CD4-positive, alpha-beta T cell treated with Interleukin-6 at 100 ng/mL for 8 hours (primary cell): ENCODE measurements at regions not wholly inside any gene's neighbourhood (a gene's known extent, or its start where the extent isn't known, plus 50 kb on each side); places are given as distances from the start of the nearest gene placed in this dataset.
"Not testable (repeated sequence)": the region's sequence is repeated elsewhere in the genome, so short reads cannot be mapped to it uniquely, and the experiment has no call there.

Experiments
- DNase-seq: peaks from one replicate; pipeline ENCODE4 v3.0.0-alpha.2; 2020; ENCODE audit warnings: mixed read lengths, low spot score

DNA sequence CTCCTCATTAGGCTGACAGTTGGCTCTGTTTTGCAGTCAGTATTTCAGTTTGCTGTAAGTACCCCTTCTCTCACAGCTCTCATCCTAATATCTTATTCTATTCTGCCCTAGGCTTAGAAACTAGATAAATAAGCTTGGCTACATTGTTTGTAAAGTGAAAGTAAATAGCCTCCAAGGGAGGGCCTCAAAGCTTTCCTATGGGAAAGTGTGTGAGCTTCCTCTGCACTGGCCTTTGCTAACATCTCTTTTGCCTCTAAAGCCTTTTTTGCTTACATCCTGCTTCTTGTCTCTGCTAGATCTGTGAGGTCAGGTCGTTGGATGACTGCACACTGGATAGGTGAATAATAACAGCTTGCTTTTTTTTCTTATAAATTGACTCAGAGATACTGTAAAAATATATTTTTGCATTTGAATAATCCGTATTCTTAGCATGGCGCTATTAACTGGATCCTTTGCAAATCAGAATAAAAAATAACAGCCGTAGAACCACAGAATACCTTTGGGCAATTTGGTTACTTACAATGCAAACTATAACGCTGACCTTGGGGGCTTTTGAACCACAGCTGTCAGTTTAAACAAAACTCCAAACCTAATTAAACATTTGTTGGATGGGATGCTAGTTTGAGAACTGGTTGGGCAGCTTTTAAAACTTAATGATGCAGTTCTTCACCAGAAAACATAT is 55.1 kb downstream of the TTC6 start:
- no peak for DNase-seq

DNA sequence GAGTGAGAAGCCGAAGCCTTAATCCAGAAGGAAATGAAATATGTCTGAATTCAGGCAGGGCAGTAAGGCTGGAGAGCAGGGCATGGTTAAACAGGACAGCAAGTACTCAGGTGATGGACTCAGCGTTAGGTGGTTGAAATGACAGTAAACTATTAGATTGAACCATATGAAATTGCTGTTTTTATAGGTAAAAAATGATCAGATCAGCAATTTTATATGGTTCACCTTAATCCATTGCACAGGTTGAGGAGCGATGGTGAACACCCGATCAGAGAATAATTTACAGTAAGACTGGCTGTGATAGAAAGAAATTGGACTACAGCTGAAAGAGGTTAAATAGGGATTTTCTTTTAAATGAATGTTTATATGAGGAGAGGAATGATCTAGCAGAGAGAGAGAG is 56.6 kb downstream of the TTC6 start:
- DNase-seq = no peak

DNA sequence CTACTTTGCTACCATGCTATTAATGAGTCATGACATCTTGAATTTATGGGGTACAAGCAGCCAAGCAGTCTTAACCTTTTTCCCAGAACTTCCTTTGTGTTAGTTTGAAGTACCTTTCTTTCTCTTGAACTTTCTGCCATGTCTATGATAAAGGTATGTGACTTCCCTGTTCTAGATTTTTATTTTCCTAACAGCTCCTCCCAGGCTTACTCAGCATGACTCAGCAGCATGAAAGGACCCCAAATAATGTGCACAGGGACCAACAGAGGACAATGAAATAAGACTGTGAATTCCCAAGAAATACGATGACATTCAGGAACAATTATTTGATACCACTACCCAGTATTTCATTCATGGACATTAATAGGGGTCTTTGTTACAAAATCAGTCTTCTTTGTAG is 60.0 kb downstream of the TTC6 start:
- no peak for DNase-seq

DNA sequence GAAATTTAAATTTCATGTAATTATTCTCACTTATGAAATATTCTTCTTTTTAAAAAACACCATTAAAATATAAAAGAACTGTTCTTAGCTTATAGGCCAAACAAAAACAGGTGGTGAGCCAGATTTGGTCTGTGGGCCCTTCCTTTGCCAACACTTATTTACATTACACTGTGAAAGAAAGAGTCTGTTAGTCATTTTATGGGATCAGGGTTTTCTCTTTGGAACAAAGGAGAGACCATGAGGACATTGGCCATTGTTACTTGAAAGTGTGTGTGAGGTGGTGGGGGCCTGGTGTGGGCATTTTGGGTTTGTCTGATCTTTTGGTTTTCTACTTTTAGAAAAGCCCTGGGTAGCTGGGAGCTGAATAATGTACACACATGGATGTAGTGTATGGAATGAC is 62.7 kb downstream of the TTC6 start:
- no peak for DNase-seq

- no peak for DNase-seq
Observed at GRCh38 chr14:37663498-37663897, 68.1 kb downstream of the TTC6 start.

DNA sequence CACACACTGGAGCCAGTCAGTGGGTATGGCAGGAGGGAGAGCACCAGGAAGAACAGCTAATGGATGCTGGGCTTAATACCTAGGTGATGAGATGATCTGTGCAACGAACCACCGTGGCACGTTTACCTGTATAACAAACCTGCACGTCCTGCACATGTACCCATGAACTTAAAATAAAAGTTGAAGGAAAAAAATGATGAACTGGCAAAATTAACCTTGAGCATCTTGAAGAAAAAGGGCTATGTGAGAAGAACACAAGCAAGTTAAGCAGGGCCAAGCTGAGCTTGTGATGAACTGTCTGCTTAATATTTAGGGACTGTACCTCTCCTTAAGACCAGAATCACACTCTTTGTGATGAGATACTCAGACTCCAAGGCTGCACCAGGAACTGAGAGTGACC is 70.0 kb downstream of the TTC6 start:
- DNase-seq = no peak

GRCh38 chr14:37665951-37666350 is 70.5 kb downstream of the TTC6 start:
- DNase-seq = no peak

DNA sequence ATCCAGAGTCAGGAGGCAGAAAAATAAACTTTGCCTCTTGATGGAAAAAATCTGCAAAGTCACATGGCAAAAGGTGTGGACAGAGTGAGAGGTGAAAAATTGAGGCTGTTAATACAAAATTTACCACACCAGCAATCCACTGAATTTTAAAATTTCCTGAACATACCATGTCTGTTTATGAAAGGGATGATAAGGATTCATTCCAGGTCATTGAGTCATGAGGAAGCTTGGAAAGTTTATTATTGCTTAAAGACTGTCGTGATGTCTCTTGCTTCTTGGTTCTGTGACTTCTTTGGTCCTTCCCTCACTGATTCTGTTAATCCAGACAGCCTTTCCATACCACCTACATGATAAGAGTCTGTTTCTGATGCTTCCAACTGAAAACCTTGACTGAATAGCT is 73.2 kb downstream of the TTC6 start:
- no peak for DNase-seq

GRCh38 chr14:37669242-37669641 is 73.8 kb downstream of the TTC6 start:
- DNase-seq = no peak

GRCh38 chr14:37673439-37673838 is 78.0 kb downstream of the TTC6 start:
- DNase-seq = no peak

GRCh38 chr14:37678916-37679315 is 83.5 kb downstream of the TTC6 start:
- no peak for DNase-seq

GRCh38 chr14:37681486-37681885 is 86.1 kb downstream of the TTC6 start:
- DNase-seq = no peak

GRCh38 chr14:37692680-37693079 is 97.3 kb downstream of the TTC6 start:
- DNase-seq = not testable (repeated sequence)

GRCh38 chr14:37693420-37693819 is 98.0 kb downstream of the TTC6 start:
- DNase-seq = not testable (repeated sequence)

GRCh38 chr14:37695866-37696265 is 100.4 kb downstream of the TTC6 start:
- no peak for DNase-seq

- DNase-seq = no peak
Observed at GRCh38 chr14:37697489-37698121, 102.2 kb downstream of the TTC6 start.

DNA sequence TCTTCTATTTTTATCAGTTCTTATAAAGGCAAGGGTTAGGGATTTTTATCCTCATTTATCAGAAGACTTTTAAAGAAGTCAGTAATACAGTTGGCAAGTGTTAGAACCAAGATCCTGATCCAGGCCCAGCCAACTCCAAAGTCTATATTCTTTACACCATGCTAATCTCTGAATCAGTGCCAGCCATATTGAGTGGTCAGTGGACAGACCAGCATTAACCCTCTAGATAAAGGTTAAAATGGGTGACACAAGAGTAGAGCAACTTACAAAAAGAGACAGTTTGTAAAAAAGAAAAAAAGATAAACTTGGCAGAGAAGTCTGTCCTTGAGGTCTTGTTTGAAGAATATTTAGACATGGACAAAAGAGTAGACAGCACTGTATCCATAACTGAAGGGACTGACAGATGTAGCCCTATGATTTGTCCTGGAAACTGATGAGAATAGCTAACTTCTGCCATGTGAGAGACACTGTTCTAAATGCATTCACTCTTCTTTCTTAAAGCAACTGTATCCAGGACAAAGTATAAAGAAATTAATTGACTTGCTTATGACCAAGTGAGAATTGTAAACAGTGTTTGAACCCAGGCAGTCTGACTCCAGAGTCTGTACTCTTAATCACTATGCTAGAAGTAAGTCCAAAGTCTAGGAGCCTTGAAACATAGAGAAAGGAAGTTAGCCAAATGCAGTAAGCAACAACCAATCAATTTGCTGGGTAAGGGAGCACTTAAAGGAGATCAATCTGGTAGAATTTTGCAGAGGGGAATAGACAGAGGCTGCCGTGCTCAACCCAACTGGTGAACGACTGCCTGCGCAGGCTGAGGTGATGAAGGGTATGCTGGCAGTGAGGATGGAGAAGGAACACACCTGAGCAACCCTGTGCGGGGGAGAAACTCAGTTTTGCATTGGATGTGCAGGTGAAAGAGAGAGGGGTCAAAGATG is 103.7 kb downstream of the TTC6 start:
- DNase-seq = no peak

DNA sequence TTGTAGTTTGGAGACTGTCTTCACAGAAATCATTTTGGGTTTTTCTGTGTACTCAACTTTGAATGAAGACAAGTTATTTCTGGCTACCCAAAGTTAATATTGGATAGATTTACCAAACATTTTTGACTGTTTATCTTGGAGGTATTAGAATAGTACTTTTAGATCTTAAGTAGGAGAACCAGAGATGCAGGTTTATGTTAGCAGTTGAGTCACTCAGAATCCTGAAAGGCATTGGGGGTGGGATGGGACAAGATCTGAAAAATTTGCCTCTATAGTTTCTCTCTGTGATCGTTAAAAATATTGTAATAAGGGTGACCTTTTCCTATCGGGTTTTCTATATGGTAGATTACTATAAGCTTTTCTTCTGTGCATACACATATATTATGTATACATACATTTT is 112.3 kb downstream of the TTC6 start:
- DNase-seq = no peak

GRCh38 chr14:37708481-37708880 is 113.1 kb downstream of the TTC6 start:
- no peak for DNase-seq

DNA sequence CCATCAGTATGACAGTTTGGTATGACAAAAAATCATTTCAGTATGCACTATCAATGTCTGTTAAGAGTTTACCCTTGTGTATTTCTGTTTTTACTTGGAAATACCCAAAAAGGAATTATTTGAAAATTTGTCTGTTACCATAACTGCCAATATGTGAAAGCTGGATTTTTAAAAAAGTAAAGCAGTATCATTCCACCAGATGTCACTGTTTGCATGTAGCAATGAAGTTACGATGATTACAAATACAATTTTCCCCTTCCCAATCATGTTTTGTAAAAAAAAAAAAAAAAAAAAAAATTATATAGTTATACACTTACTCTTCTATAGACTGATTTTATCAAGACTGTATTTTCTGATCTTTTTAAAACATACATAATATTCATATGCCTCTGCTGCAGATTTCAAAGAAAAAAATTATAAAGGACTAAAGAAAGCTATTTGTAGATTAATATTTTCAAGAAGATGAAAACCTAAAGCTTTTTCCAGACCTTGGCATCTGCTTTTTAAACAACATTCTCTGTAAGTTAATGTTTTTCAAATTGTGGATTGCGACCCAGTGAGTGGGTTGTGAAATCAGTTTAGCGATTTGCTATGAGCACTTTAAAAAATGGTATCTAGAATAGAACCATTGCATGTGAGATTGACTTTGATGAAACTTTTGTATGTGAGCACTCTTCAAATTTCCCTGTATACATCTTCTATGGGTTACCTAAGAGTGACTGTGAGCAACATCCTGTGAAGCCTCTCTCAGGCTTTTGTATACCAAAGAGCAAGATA is 114.2 kb downstream of the TTC6 start:
- no peak for DNase-seq

DNA sequence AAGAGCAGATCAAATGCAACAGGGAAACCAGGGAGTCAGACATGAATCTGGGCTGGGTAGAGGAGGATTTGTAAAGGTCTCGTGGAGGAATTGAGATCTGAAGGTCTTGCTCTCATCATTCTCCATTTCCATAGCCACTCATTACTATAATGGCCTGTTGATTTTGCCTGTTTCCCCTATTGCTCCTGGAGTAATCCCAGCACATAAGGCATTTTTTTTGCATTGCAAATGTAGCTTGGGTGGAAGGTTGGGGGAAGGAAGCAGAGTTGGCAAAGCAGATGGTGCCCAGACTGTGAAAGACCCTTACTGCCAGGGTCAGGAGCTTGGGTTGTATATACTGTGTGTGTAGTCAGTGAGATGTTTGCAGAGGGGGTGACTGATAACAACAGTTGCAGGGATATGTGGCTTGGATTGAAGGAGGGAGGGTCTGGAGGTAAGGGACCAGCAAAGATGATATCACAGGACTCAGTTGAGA is 116.0 kb downstream of the TTC6 start:
- no peak for DNase-seq
